T-cell (primary cell): ENCODE measurements at regions not wholly inside any gene's neighbourhood (a gene's known extent, or its start where the extent isn't known, plus 50 kb on each side); places are given as distances from the start of the nearest gene placed in this dataset.

Source experiments
- ATAC-seq, 4 experiments: fragments of 200-7000 bp in 3 of 4; fragments of 150-1000 bp in 1 of 4; cut with Tn5 transposase; replicated peaks in 1 of 4; 1 replicate in 3 of 4; 2 replicates in 1 of 4; pipeline ENCODE4 v1.10.0; 2021; ENCODE audit warnings: moderate library complexity in 3 of 4, mild to moderate bottlenecking in 2 of 4, moderate number of reproducible peaks in 1 of 4
- CTCF ChIA-PET, 2 donors: fragments of 300-600 bp; sonication (Branson Sonifier 250); formaldehyde crosslinking; loops; one replicate each; lab custom pipeline; 2022; ENCODE audit warnings: antibody characterized with exemption in 2 of 2; lab: Charles Lee
- POLR2A ChIA-PET, 2 donors: fragments of 300-600 bp; sonication (Branson Sonifier 250); formaldehyde crosslinking; loops; one replicate each; lab custom pipeline; 2022; ENCODE audit warnings: antibody characterized with exemption in 2 of 2; lab: Charles Lee
- DNase-seq, 35 experiments: peaks; one replicate each; pipeline versions ENCODE4 v3.0.0 to v3.0.0-alpha.2; 2013 to 2023
- H3K27ac ChIP-seq: one replicate; pipeline ENCODE4 v1.5.1; 2013; ENCODE audit warnings: low read length
- H3K27me3 ChIP-seq, 2 experiments: replicated peaks in 1 of 2; 1 replicate in 1 of 2; 2 replicates in 1 of 2; pipeline versions ENCODE4 v1.6.1 to v1.7.0; 2013; ENCODE audit warnings: low read length in 1 of 2, mixed read lengths in 1 of 2; ENCODE audit not compliant: control insufficient read depth in 2 of 2, insufficient read depth in 2 of 2; ENCODE audit errors: extremely low read depth in 1 of 2
- H3K36me3 ChIP-seq, 2 donors: 1 replicate in 1 of 2; 2 replicates in 1 of 2; pipeline versions ENCODE4 v1.6.1 to v1.7.0; 2013; ENCODE audit warnings: low read length in 1 of 2; ENCODE audit not compliant: control insufficient read depth in 2 of 2, insufficient read depth in 1 of 2; ENCODE audit errors: extremely low read depth in 1 of 2
- H3K4me1 ChIP-seq, 2 experiments: 1 replicate in 1 of 2; 2 replicates in 1 of 2; pipeline versions ENCODE4 v1.6.1 to v1.7.0; 2013; ENCODE audit warnings: low read length in 2 of 2, mixed read lengths in 1 of 2; ENCODE audit not compliant: insufficient read depth in 2 of 2, control insufficient read depth in 1 of 2; ENCODE audit errors: extremely low read depth in 1 of 2
- H3K4me3 ChIP-seq, 2 donors: 1 replicate in 1 of 2; 2 replicates in 1 of 2; pipeline versions ENCODE4 v1.5.1 to v1.7.0; 2013; ENCODE audit warnings: mild to moderate bottlenecking in 2 of 2, low read length in 1 of 2, moderate library complexity in 1 of 2; ENCODE audit not compliant: control insufficient read depth in 1 of 2; ENCODE audit errors: extremely low read depth in 1 of 2
- H3K9me3 ChIP-seq: 2 replicates; pipeline ENCODE4 v1.7.0; 2013
- H3K27ac Mint-ChIP-seq, 2 donors: one replicate each; pipeline ENCODE4 v1.8.0; 2020 to 2021; ENCODE audit warnings: mild to moderate bottlenecking in 2 of 2, mixed read lengths in 2 of 2
- H3K27me3 Mint-ChIP-seq, 2 donors: one replicate each; pipeline ENCODE4 v1.8.0; 2021 to 2022; ENCODE audit warnings: mixed read lengths in 2 of 2
- H3K36me3 Mint-ChIP-seq: one replicate; pipeline ENCODE4 v1.8.0; 2021; ENCODE audit warnings: mixed read lengths
- H3K4me1 Mint-ChIP-seq, 3 donors: one replicate each; pipeline ENCODE4 v1.8.0; 2020 to 2022; ENCODE audit warnings: mixed read lengths in 3 of 3, mild to moderate bottlenecking in 1 of 3
- H3K4me3 Mint-ChIP-seq, 3 donors: one replicate each; pipeline ENCODE4 v1.8.0; 2020 to 2022; ENCODE audit warnings: mild to moderate bottlenecking in 3 of 3, mixed read lengths in 3 of 3, moderate library complexity in 3 of 3
- H3K9me3 Mint-ChIP-seq, 3 donors: one replicate each; pipeline ENCODE4 v1.8.0; 2020 to 2022; ENCODE audit warnings: mixed read lengths in 3 of 3
- WGBS: methylation state at CpG from one replicate; pipeline ENCODE4 v1.1.5; 2013; ENCODE audit warnings: missing lambda C conversion rate; ENCODE audit not compliant: insufficient coverage; 5-methylcytosine and 5-hydroxymethylcytosine counted together

DNA sequence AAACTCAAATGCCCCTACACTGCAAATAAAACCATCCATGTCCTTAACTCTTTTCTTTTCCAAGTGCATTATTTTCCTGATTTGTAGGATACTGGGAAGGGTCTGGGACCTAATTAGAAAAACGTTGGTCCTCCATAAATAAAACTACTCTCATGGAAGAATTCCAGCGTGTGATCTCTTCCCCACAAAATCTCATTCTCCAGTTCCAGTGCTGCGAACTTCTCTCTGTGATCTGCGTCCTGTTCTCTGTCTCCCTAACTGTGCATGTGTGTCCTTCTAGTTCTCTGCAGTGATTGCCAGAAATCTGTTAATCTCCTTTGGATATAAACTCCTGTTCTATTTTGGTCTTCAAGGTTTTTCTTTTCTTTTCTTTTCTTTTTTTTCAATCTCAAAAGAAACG lies 148.1 kb downstream of the BBOX1 start:
- no peak for DNase-seq
- WGBS = no CpG with 5 or more reads among the region's 5 CpGs
- no peak overlapping the region for H3K4me3 ChIP-seq
- no peaks in the 10 kb centered on the region for H3K36me3 ChIP-seq
- H3K27me3 ChIP-seq = no peaks in the 10 kb centered on the region
- H3K27ac ChIP-seq = no peak overlapping the region
- Mint-ChIP-seq H3K4me3 (no peak overlapping the region), H3K4me1 (no peaks in the 10 kb centered on the region), H3K27me3 (peaks cover 22 to 24% of the 10 kb centered on the region in 2 donors), H3K9me3 (no peaks in the 10 kb centered on the region), H3K27ac (no peak overlapping the region), H3K36me3 (no peaks in the 10 kb centered on the region)
- no peaks in the 10 kb centered on the region for H3K9me3 ChIP-seq
- CTCF ChIA-PET = no interaction called here
- ATAC-seq = no peak
- H3K4me1 ChIP-seq = no peaks in the 10 kb centered on the region
- POLR2A ChIA-PET = no interaction called here

DNA sequence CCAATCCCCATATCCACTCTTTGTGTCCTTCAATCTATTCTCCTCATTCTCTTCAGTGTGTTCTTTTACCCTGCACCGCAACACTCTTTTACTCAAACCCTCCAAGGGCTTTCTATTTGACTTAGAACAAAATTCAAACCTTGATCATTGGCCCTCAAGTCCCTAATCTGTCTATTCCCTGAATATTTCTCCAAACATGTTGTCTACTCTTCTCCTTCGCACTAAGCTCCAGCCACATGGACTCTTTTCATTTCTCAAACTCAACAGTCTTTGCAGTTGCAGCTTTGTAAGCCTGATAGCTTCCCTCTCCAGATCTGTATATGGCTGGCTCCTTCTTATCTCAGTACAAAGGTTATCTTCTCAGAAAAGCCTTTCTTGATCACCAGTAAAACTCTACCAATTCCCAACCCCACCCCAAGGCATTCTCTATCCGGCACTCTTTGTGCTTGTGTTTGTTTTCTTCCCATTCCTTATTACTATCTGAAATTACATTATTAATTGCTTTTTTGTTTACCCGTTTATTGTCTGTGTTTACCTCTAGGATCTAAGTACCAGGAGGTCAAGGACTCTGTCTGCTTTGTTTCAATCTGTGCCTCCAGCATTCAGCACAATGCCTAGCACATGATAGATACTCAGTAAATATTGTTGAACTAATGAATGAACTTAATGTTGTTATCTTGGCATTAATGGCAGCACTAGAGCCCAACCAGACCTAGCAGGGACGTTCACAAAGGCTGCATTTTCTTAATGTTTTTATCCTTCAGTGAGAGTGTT lies 147.4 kb downstream of the BBOX1 start:
- Mint-ChIP-seq H3K9me3 (no peaks in the 10 kb centered on the region), H3K27ac (no peak overlapping the region), H3K4me3 (no peak overlapping the region), H3K27me3 (peaks cover 22 to 24% of the 10 kb centered on the region in 2 donors), H3K36me3 (no peaks in the 10 kb centered on the region), H3K4me1 (no peaks in the 10 kb centered on the region)
- no peaks in the 10 kb centered on the region for H3K4me1 ChIP-seq
- 78% methylated on average over 2 of the region's 5 CpGs for WGBS
- no peak overlapping the region for H3K4me3 ChIP-seq
- ATAC-seq (no peak), DNase-seq (no peak)
- no peaks in the 10 kb centered on the region for H3K27me3 ChIP-seq
- POLR2A ChIA-PET = interaction anchor here in 1 of 2 donors (0.5 kb wide), 1 partner anchor 246 kb away, joined by 3 read pairs; no protein-coding TSS in a partner anchor
- CTCF ChIA-PET = no interaction called here
- no peaks in the 10 kb centered on the region for H3K36me3 ChIP-seq
- no peaks in the 10 kb centered on the region for H3K9me3 ChIP-seq
- H3K27ac ChIP-seq = no peak overlapping the region

DNA sequence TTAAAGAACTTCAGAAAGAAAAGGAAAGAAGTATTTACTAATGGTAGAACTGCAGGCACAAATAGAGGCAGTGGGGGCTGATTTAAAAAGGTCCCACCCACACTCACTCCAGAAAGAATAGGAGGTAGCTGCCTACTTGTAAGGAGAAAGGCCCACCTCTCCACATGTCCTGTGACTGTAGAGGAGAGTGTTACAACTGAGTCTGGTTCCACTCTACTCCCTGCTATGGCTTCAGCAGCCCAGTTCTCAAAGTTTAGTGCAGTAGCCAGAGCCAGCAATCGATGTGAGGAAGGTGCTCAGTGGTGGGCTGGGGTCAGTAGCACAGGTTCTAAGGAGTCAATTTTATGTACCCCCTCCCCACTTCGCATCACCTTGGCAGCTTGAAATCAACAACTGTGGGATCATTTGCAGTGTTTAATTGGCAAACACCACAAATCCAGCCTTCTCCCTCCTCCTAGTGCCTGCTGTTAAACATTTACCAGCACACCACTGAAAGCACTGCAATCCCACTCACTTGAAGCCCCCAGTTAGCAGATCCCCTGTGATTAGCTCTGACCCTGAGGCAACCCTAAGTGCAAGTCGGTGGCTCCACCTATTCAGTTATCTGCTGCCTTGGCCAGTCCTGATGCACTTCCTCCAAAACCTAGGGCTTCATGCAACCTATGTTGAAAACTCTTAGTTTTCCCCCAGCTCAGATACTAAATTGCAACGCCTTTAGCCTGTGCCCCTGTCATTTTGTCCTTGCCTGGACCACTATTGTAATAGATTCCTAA lies 146.6 kb downstream of the BBOX1 start:
- Mint-ChIP-seq H3K4me3 (no peak overlapping the region), H3K4me1 (no peaks in the 10 kb centered on the region), H3K9me3 (no peaks in the 10 kb centered on the region), H3K36me3 (no peaks in the 10 kb centered on the region), H3K27me3 (peaks cover 22 to 24% of the 10 kb centered on the region in 2 donors), H3K27ac (no peak overlapping the region)
- ATAC-seq = no peak
- Histone ChIP-seq H3K4me1 (no peaks in the 10 kb centered on the region), H3K27ac (no peak overlapping the region), H3K4me3 (no peak overlapping the region), H3K9me3 (no peaks in the 10 kb centered on the region), H3K27me3 (no peaks in the 10 kb centered on the region), H3K36me3 (no peaks in the 10 kb centered on the region)
- ChIA-PET CTCF (interaction anchor here (0.6 to 2.5 kb wide), 2 partner anchors 298 to 299 kb away, joined by 4 to 16 read pairs; no protein-coding TSS in a partner anchor), POLR2A (interaction anchor here in 1 of 2 donors (0.5 kb wide), 1 partner anchor 245 kb away, joined by 3 read pairs; no protein-coding TSS in a partner anchor)
- 50% methylated on average over 3 of the region's 4 CpGs for WGBS
- DNase-seq = no peak

DNA sequence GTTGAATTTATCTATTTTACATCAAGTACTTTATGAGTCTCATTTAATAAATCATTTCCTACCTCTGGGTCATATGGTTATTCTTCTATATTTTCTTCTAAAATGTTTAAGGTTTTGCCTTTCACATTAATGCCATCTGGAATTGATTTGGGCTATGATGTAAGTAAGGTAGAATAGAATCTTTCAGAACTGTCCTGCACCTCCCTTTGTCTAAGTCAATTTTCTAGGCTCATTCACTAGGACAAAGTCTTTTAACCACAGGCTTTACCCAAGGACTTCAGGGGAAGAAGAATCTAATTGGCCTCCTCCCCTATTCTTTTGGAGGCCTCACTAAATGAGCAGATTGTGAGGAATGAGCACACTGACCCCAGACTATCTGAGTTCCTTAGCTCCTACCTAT lies 146.0 kb downstream of the BBOX1 start:
- H3K27me3 Mint-ChIP-seq = peaks cover 27 to 28% of the 10 kb centered on the region in 2 donors
- no peak for ATAC-seq
- no peak overlapping the region for H3K27ac Mint-ChIP-seq
- Histone ChIP-seq H3K27ac (no peak overlapping the region), H3K27me3 (no peaks in the 10 kb centered on the region), H3K4me3 (no peak overlapping the region), H3K9me3 (no peaks in the 10 kb centered on the region), H3K36me3 (no peaks in the 10 kb centered on the region), H3K4me1 (no peaks in the 10 kb centered on the region)
- H3K4me1 Mint-ChIP-seq = no peaks in the 10 kb centered on the region
- H3K36me3 Mint-ChIP-seq = no peaks in the 10 kb centered on the region
- ChIA-PET CTCF (interaction anchor here in 1 of 2 donors (2.5 kb wide), 1 partner anchor 300 kb away, joined by 16 read pairs; no protein-coding TSS in a partner anchor), POLR2A (no interaction called here)
- H3K9me3 Mint-ChIP-seq = no peaks in the 10 kb centered on the region
- no peak overlapping the region for H3K4me3 Mint-ChIP-seq
- no peak for DNase-seq

DNA sequence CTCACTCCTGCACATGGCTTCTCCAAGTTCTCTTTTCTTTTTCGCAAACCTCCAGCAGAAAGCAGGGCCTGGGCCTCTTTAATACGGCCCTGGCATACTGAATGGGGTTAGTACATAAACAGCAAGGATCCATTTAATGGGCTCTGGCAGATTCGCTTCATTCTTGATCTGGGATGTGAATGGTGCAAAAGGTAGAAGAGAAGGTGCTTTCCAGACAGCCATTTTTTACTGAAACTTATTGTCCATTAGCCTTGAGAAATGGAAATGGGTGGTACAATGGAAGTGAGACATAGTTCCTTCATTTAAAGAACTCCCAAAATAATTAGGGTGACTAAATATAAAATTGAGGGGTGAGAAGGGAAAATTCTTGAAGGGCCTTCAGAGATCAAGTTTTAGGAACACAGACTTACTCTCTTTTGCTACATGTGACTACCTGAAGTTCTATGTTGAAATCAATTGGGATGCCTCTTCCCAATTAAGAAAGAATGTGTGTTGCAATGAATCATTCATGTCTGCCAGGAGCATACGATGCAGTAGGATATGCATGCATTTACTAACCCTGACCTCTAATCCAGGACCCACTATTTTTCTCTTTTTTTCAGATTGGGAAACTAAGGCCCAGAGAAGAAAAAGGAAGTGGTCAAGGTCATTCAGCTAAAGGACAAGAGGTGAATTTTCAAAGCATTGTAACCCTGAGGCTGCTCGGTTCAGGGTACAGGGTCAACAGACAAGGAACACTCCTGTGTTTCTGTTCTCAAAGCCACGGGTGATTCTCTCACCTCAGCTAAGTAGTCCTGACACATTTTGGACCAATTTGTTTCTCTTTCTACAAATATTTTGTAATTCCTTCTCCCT lies 144.1 kb downstream of the BBOX1 start:
- H3K36me3 ChIP-seq = no peaks in the 10 kb centered on the region
- no peak for DNase-seq
- peaks cover 17 to 22% of the 10 kb centered on the region in 2 donors for H3K27me3 Mint-ChIP-seq
- H3K9me3 Mint-ChIP-seq = no peaks in the 10 kb centered on the region
- ChIA-PET POLR2A (no interaction called here), CTCF (interaction anchor here (0.9 to 2.5 kb wide), 7 partner anchors 301 to 316 kb away, joined by 3 to 34 read pairs (median 5); no protein-coding TSS in a partner anchor)
- no peaks in the 10 kb centered on the region for H3K36me3 Mint-ChIP-seq
- no peak overlapping the region for H3K27ac Mint-ChIP-seq
- H3K4me3 ChIP-seq = no peak overlapping the region
- 83% methylated on average over 2 of the region's 6 CpGs for WGBS
- H3K4me1 ChIP-seq = no peaks in the 10 kb centered on the region
- ATAC-seq = no peak
- no peak overlapping the region for H3K27ac ChIP-seq
- no peaks in the 10 kb centered on the region for H3K9me3 ChIP-seq
- H3K27me3 ChIP-seq = no peaks in the 10 kb centered on the region
- H3K4me1 Mint-ChIP-seq = no peaks in the 10 kb centered on the region
- no peak overlapping the region for H3K4me3 Mint-ChIP-seq
